SK-N-SH (cell line): ENCODE measurements at regions not wholly inside any gene's neighbourhood (a gene's known extent, or its start where the extent isn't known, plus 50 kb on each side); places are given as distances from the start of the nearest gene placed in this dataset.

Experiments
- CTCF ChIA-PET: fragments of 300-600, 350-600 bp; formaldehyde crosslinking; extraction: SDS; loops from one replicate; lab custom pipeline; 2021; lab: Yijun Ruan, JAX
- POLR2A ChIA-PET: fragments of 350-600 bp; sonication (Branson Sonifier 250); formaldehyde crosslinking; extraction: SDS; loops from one replicate; lab custom pipeline; 2020; ENCODE audit warnings: antibody characterized with exemption, inconsistent platforms; lab: Yijun Ruan, JAX
- DNase-seq: peaks from one replicate; pipeline ENCODE4 v3.0.0; 2012
- H2AFZ ChIP-seq: fragments of 200-600 bp; sonication (generic); 2 replicates; pipeline ENCODE4 v1.8.1; 2016; ENCODE audit warnings: antibody characterized with exemption, mild to moderate bottlenecking, low read depth
- H3F3A ChIP-seq: fragments of 200-600 bp; sonication (generic); replicated peaks from 2 replicates; pipeline ENCODE3; 2016; ENCODE audit warnings: antibody characterized with exemption, mild to moderate bottlenecking; ENCODE audit not compliant: insufficient read depth
- H3K27ac ChIP-seq, 2 experiments: fragments of 200-500 bp in 1 of 2; fragments of 200-600 bp in 1 of 2; sonication (Bioruptor generic) in 1 of 2; sonication (generic), shearing (Covaris generic) in 1 of 2; 2 replicates each; pipeline versions ENCODE4 v1.5.1 to v1.6.1; 2014 to 2016; ENCODE audit warnings: low read depth in 2 of 2, inconsistent platforms in 1 of 2, low read length in 1 of 2, mild to moderate bottlenecking in 1 of 2, mixed read lengths in 1 of 2
- H3K27me3 ChIP-seq: fragments of 200-600 bp; sonication (generic), shearing (Covaris generic); 2 replicates; pipeline ENCODE4 v1.6.1; 2016; ENCODE audit warnings: mixed run types; ENCODE audit not compliant: insufficient read depth
- H3K36me3 ChIP-seq, 2 experiments: fragments of 200-500 bp in 1 of 2; fragments of 200-600 bp in 1 of 2; sonication (Bioruptor generic) in 1 of 2; sonication (generic) in 1 of 2; replicated peaks in 1 of 2; 2 replicates each; pipeline versions ENCODE3 to v1.5.1; 2014 to 2016; ENCODE audit warnings: low read length in 1 of 2, mild to moderate bottlenecking in 1 of 2; ENCODE audit not compliant: insufficient read depth in 2 of 2, control insufficient read depth in 1 of 2
- H3K4me1 ChIP-seq, 2 experiments: fragments of 200-500 bp in 1 of 2; fragments of 200-600 bp in 1 of 2; sonication (Bioruptor generic) in 1 of 2; sonication (generic), shearing (Covaris generic) in 1 of 2; 2 replicates each; pipeline versions ENCODE4 v1.5.1 to v1.6.1; 2014 to 2016; ENCODE audit warnings: low read depth in 1 of 2, low read length in 1 of 2, mixed run types in 1 of 2; ENCODE audit not compliant: insufficient read depth in 2 of 2, control insufficient read depth in 1 of 2
- H3K4me2 ChIP-seq: fragments of 200-600 bp; sonication (generic), shearing (Covaris generic); 2 replicates; pipeline ENCODE4 v1.6.1; 2017; ENCODE audit warnings: mixed run types
- H3K4me3 ChIP-seq, 2 experiments: fragments of 200-500 bp in 1 of 2; fragments of 200-600 bp in 1 of 2; sonication (Bioruptor generic) in 1 of 2; sonication (generic), shearing (Covaris generic) in 1 of 2; 2 replicates each; pipeline versions ENCODE4 v1.5.1 to v1.8.1; 2014 to 2016; ENCODE audit warnings: low read depth in 2 of 2, inconsistent platforms in 1 of 2, low read length in 1 of 2, mild to moderate bottlenecking in 1 of 2, mixed read lengths in 1 of 2, moderate library complexity in 1 of 2
- H3K79me2 ChIP-seq: fragments of 200-600 bp; sonication (generic); 2 replicates; pipeline ENCODE4 v1.8.1; 2017; ENCODE audit warnings: mild to moderate bottlenecking; ENCODE audit not compliant: insufficient read depth
- H3K9ac ChIP-seq: fragments of 200-600 bp; sonication (generic); 2 replicates; pipeline ENCODE4 v1.6.1; 2017; ENCODE audit warnings: mixed run types
- H3K9me2 ChIP-seq: fragments of 200-600 bp; sonication (generic); 2 replicates; pipeline ENCODE4 v1.6.1; 2017; ENCODE audit warnings: mixed run types
- H3K9me3 ChIP-seq: fragments of 200-600 bp; sonication (generic); 2 replicates; pipeline ENCODE4 v1.6.1; 2017; ENCODE audit warnings: mixed run types, mild to moderate bottlenecking, moderate library complexity
- H4K20me1 ChIP-seq: fragments of 200-600 bp; sonication (generic); 2 replicates; pipeline ENCODE4 v1.6.1; 2017; ENCODE audit warnings: mild to moderate bottlenecking, mixed run types; ENCODE audit not compliant: insufficient read depth
- CHD2 ChIP-seq: fragments of 150-350 bp; IDR thresholded peaks from 2 replicates; pipeline ENCODE4 v1.6.1; 2018; ENCODE audit warnings: low read length; ENCODE audit not compliant: partially characterized antibody
- ELF1 ChIP-seq: IDR thresholded peaks from 2 replicates; pipeline ENCODE4 v1.4.0; 2012
- EP300 ChIP-seq, 2 experiments: IDR thresholded peaks; 2 replicates each; pipeline versions ENCODE4 v1.4.0 to v1.6.1; 2012; ENCODE audit warnings: borderline replicate concordance in 1 of 2, low read depth in 1 of 2, low read length in 1 of 2
- FOSL2 ChIP-seq: IDR thresholded peaks from 2 replicates; pipeline ENCODE4 v1.4.0; 2012; ENCODE audit warnings: low read depth, mild to moderate bottlenecking, moderate library complexity, borderline replicate concordance
- FOXJ3 ChIP-seq: sonication (generic); formaldehyde crosslinking; IDR thresholded peaks from 2 replicates; pipeline ENCODE4 v1.5.1; 2020; ENCODE audit warnings: mild to moderate bottlenecking, missing genetic modification reagents
- FOXM1 ChIP-seq: IDR thresholded peaks from 2 replicates; pipeline ENCODE4 v1.4.0; 2012; ENCODE audit warnings: low read depth, mild to moderate bottlenecking
- GABPA ChIP-seq: IDR thresholded peaks from 2 replicates; pipeline ENCODE4 v1.4.0; 2012; ENCODE audit warnings: low read depth, mild to moderate bottlenecking
- GATA2 ChIP-seq: sonication (generic); formaldehyde crosslinking; IDR thresholded peaks from 2 replicates; pipeline ENCODE4 v1.5.0; 2020; ENCODE audit warnings: mild to moderate bottlenecking, missing genetic modification reagents
- JUND ChIP-seq: IDR thresholded peaks from 2 replicates; pipeline ENCODE4 v1.4.0; 2012
- MEF2A ChIP-seq: IDR thresholded peaks from 2 replicates; pipeline ENCODE4 v1.4.0; 2012; ENCODE audit warnings: low read depth, borderline replicate concordance
- NFIC ChIP-seq: IDR thresholded peaks from 2 replicates; pipeline ENCODE4 v1.4.0; 2012; ENCODE audit warnings: borderline replicate concordance
- NRF1 ChIP-seq: IDR thresholded peaks from 2 replicates; pipeline ENCODE4 v1.6.1; 2012; ENCODE audit warnings: low read depth, mild to moderate bottlenecking, low read length
- POLR2AphosphoS5 ChIP-seq: IDR thresholded peaks from 2 replicates; pipeline ENCODE4 v1.6.1; 2012; ENCODE audit warnings: low read depth, low read length
- RAD21 ChIP-seq: IDR thresholded peaks from 2 replicates; pipeline ENCODE4 v1.6.1; 2012; ENCODE audit warnings: mild to moderate bottlenecking, low read length
- RCOR1 ChIP-seq: fragments of 150-350 bp; IDR thresholded peaks from 2 replicates; pipeline ENCODE4 v1.6.1; 2017; ENCODE audit warnings: antibody characterized with exemption, low read length
- RFX5 ChIP-seq: IDR thresholded peaks from 2 replicates; pipeline ENCODE4 v1.6.1; 2012; ENCODE audit warnings: mild to moderate bottlenecking, improper control_type of control experiment, low read length
- RXRA ChIP-seq: IDR thresholded peaks from 2 replicates; pipeline ENCODE4 v1.4.0; 2012; ENCODE audit warnings: low read depth, mild to moderate bottlenecking, borderline replicate concordance
- SMC3 ChIP-seq: IDR thresholded peaks from 2 replicates; pipeline ENCODE4 v1.6.1; 2012; ENCODE audit warnings: low read depth, low read length, improper control_type of control experiment
- YY1 ChIP-seq: IDR thresholded peaks from 2 replicates; pipeline ENCODE4 v1.4.0; 2012; ENCODE audit warnings: low read depth, mild to moderate bottlenecking
- WGBS: methylation state at CpG from one replicate; pipeline ENCODE4 v1.1.6; 2017; ENCODE audit warnings: low lambda C conversion rate; 5-methylcytosine and 5-hydroxymethylcytosine counted together
- TF ChIP-seq, protein P1 (sequence below): fragments of 150-350 bp; IDR thresholded peaks from 2 replicates; pipeline ENCODE4 v1.6.1; 2016; ENCODE audit warnings: mild to moderate bottlenecking, low read depth, low read length
- TF ChIP-seq, protein P2 (sequence below): fragments of 150-350 bp; IDR thresholded peaks from 2 replicates; pipeline ENCODE4 v1.6.1; 2017; ENCODE audit warnings: antibody characterized with exemption, low read length, low read depth, borderline replicate concordance
- TF ChIP-seq, protein P3 (sequence below): IDR thresholded peaks from 2 replicates; pipeline ENCODE4 v1.6.1; 2012; ENCODE audit warnings: mild to moderate bottlenecking, low read depth, low read length, moderate library complexity
- TF ChIP-seq, protein P4 (sequence below): IDR thresholded peaks from 2 replicates; pipeline ENCODE4 v1.4.0; 2012; ENCODE audit warnings: low read depth, borderline replicate concordance
- TF ChIP-seq, protein P5 (sequence below): fragments of 200-600 bp; sonication (generic); IDR thresholded peaks from 2 replicates; pipeline ENCODE4 v1.6.1; 2017; ENCODE audit warnings: antibody characterized with exemption, mild to moderate bottlenecking, moderate library complexity
- TF ChIP-seq, protein P6 (sequence below): IDR thresholded peaks from 2 replicates; pipeline ENCODE4 v1.4.0; 2012; ENCODE audit warnings: low read depth, borderline replicate concordance

DNA sequence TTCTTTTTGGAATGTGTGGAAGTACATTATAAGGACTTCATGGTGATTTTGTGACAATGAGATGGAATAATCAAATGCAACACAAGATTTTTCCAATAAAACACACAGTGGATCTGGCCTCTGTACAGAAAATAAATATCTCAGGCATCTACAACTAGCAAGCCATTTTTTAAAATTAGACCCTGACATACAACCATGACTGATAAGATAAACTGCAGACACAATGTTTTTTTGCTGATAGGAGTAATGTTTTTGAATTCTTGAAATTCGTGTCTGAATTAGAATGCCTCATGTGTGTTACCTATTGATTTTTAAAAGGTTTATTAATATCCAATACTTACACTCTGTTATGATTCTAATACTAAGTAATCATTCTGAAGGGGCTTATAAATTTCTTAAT is 328.1 kb downstream of the HGF start:
- peaks cover 0 to 6% of the 10 kb centered on the region in 2 experiments; a peak in 1 of 4 replicates for H3K4me1 ChIP-seq
- H3K4me2 ChIP-seq, result no peak overlapping the region
- H3K9me2 ChIP-seq, result no peaks in the 10 kb centered on the region
- ChIA-PET POLR2A (no interaction called here), CTCF (interaction anchor here (1.2 to 2.4 kb wide), 2 partner anchors 28 to 523 kb away, joined by 6 to 7 read pairs; partner anchors contain the start of gene SEMA3C)
- no peaks in the 10 kb centered on the region for H3K79me2 ChIP-seq
- H3K4me3 ChIP-seq, result no peak overlapping the region
- no peak overlapping the region for H3K9ac ChIP-seq
- H3K27ac ChIP-seq, result no peak overlapping the region; a peak in 1 of 4 replicates
- H3K9me3 ChIP-seq, result no peaks in the 10 kb centered on the region
- H3F3A ChIP-seq, result no peaks in the 10 kb centered on the region
- no peaks in the 10 kb centered on the region for H3K36me3 ChIP-seq
- peak; percentile 44 for DNase-seq
- no peak overlapping the region for H2AFZ ChIP-seq
- H3K27me3 ChIP-seq, result no peaks in the 10 kb centered on the region
- WGBS, result 36% methylated on average over 1 of the region's 1 CpG
- H4K20me1 ChIP-seq, result no peaks in the 10 kb centered on the region
- TF ChIP-seq, protein P1, sequence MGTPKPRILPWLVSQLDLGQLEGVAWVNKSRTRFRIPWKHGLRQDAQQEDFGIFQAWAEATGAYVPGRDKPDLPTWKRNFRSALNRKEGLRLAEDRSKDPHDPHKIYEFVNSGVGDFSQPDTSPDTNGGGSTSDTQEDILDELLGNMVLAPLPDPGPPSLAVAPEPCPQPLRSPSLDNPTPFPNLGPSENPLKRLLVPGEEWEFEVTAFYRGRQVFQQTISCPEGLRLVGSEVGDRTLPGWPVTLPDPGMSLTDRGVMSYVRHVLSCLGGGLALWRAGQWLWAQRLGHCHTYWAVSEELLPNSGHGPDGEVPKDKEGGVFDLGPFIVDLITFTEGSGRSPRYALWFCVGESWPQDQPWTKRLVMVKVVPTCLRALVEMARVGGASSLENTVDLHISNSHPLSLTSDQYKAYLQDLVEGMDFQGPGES, result no peak
- TF ChIP-seq RCOR1, result peak; percentile 47; the same call in 1 of the 2 replicates
- no peak for TF ChIP-seq RFX5
- TF ChIP-seq JUND, result no peak
- TF ChIP-seq, protein P2, sequence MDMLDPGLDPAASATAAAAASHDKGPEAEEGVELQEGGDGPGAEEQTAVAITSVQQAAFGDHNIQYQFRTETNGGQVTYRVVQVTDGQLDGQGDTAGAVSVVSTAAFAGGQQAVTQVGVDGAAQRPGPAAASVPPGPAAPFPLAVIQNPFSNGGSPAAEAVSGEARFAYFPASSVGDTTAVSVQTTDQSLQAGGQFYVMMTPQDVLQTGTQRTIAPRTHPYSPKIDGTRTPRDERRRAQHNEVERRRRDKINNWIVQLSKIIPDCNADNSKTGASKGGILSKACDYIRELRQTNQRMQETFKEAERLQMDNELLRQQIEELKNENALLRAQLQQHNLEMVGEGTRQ, result no peak
- TF ChIP-seq, protein P3, sequence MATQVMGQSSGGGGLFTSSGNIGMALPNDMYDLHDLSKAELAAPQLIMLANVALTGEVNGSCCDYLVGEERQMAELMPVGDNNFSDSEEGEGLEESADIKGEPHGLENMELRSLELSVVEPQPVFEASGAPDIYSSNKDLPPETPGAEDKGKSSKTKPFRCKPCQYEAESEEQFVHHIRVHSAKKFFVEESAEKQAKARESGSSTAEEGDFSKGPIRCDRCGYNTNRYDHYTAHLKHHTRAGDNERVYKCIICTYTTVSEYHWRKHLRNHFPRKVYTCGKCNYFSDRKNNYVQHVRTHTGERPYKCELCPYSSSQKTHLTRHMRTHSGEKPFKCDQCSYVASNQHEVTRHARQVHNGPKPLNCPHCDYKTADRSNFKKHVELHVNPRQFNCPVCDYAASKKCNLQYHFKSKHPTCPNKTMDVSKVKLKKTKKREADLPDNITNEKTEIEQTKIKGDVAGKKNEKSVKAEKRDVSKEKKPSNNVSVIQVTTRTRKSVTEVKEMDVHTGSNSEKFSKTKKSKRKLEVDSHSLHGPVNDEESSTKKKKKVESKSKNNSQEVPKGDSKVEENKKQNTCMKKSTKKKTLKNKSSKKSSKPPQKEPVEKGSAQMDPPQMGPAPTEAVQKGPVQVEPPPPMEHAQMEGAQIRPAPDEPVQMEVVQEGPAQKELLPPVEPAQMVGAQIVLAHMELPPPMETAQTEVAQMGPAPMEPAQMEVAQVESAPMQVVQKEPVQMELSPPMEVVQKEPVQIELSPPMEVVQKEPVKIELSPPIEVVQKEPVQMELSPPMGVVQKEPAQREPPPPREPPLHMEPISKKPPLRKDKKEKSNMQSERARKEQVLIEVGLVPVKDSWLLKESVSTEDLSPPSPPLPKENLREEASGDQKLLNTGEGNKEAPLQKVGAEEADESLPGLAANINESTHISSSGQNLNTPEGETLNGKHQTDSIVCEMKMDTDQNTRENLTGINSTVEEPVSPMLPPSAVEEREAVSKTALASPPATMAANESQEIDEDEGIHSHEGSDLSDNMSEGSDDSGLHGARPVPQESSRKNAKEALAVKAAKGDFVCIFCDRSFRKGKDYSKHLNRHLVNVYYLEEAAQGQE, result no peak
- TF ChIP-seq FOXM1, result no peak
- TF ChIP-seq, protein P4, sequence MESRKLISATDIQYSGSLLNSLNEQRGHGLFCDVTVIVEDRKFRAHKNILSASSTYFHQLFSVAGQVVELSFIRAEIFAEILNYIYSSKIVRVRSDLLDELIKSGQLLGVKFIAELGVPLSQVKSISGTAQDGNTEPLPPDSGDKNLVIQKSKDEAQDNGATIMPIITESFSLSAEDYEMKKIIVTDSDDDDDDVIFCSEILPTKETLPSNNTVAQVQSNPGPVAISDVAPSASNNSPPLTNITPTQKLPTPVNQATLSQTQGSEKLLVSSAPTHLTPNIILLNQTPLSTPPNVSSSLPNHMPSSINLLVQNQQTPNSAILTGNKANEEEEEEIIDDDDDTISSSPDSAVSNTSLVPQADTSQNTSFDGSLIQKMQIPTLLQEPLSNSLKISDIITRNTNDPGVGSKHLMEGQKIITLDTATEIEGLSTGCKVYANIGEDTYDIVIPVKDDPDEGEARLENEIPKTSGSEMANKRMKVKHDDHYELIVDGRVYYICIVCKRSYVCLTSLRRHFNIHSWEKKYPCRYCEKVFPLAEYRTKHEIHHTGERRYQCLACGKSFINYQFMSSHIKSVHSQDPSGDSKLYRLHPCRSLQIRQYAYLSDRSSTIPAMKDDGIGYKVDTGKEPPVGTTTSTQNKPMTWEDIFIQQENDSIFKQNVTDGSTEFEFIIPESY, result no peak
- TF ChIP-seq YY1, result no peak
- TF ChIP-seq, protein P5, sequence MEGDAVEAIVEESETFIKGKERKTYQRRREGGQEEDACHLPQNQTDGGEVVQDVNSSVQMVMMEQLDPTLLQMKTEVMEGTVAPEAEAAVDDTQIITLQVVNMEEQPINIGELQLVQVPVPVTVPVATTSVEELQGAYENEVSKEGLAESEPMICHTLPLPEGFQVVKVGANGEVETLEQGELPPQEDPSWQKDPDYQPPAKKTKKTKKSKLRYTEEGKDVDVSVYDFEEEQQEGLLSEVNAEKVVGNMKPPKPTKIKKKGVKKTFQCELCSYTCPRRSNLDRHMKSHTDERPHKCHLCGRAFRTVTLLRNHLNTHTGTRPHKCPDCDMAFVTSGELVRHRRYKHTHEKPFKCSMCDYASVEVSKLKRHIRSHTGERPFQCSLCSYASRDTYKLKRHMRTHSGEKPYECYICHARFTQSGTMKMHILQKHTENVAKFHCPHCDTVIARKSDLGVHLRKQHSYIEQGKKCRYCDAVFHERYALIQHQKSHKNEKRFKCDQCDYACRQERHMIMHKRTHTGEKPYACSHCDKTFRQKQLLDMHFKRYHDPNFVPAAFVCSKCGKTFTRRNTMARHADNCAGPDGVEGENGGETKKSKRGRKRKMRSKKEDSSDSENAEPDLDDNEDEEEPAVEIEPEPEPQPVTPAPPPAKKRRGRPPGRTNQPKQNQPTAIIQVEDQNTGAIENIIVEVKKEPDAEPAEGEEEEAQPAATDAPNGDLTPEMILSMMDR, result no peak
- TF ChIP-seq ELF1, result no peak
- peak in 1 of 2 experiments; percentile 84; a peak in 2 of 4 replicates for TF ChIP-seq EP300 (IDR thresholded peaks at IDR 0.05; ENCODE audit: borderline replicate concordance in 1 of 2, low read depth in 1 of 2, low read length in 1 of 2)
- TF ChIP-seq NRF1, result no peak
- no peak for TF ChIP-seq POLR2AphosphoS5
- TF ChIP-seq GATA2, result peak; percentile 95
- peak; percentile 19; the same call in 1 of the 2 replicates for TF ChIP-seq RAD21
- no peak for TF ChIP-seq FOXJ3 (CRISPR knock-in tag)
- TF ChIP-seq MEF2A, result no peak
- TF ChIP-seq RXRA, result no peak
- peak; percentile 13 for TF ChIP-seq CHD2
- TF ChIP-seq, protein P6, sequence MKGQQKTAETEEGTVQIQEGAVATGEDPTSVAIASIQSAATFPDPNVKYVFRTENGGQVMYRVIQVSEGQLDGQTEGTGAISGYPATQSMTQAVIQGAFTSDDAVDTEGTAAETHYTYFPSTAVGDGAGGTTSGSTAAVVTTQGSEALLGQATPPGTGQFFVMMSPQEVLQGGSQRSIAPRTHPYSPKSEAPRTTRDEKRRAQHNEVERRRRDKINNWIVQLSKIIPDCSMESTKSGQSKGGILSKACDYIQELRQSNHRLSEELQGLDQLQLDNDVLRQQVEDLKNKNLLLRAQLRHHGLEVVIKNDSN, result no peak
- no peak for TF ChIP-seq FOSL2
- no peak for TF ChIP-seq SMC3
- no peak for TF ChIP-seq GABPA
- no peak for TF ChIP-seq NFIC
